ENCODE measurements at regions not wholly inside any gene's neighbourhood (a gene's known extent, or its start where the extent isn't known, plus 50 kb on each side); places are given as distances from the start of the nearest gene placed in this dataset.

GRCh38 chr4:174037049-174037448 is 246.4 kb downstream of the FBXO8 start:
- TF ChIP-seq CTCF (conservative IDR thresholded peaks at IDR 0.05 in 1 of 2, IDR thresholded peaks at IDR 0.05 in 1 of 2; ENCODE audit: extremely low read depth in 1 of 2, insufficient read depth in 1 of 2, low read depth in 1 of 2, low read length in 2 of 2), result no peak
- no peak for TF ChIP-seq EZH2 (IDR thresholded peaks at IDR 0.05; ENCODE audit: borderline replicate concordance, low read length)

All from mammary epithelial cell (primary cell).